WTC11 (cell line): ENCODE measurements at regions not wholly inside any gene's neighbourhood (a gene's known extent, or its start where the extent isn't known, plus 50 kb on each side); places are given as distances from the start of the nearest gene placed in this dataset.

Source experiments
- ATAC-seq: fragments of 200-7000 bp; cut with Tn5 transposase; 2 replicates; pipeline ENCODE4 v1.10.0; 2021; ENCODE audit warnings: mild to moderate bottlenecking, moderate library complexity
- CTCF ChIA-PET: fragments of 300-600 bp; sonication (Branson Sonifier 250); formaldehyde crosslinking; loops from one replicate; lab custom pipeline; 2021; ENCODE audit warnings: antibody characterized with exemption; lab: Charles Lee
- POLR2A ChIA-PET: fragments of 350-600 bp; sonication (Branson Sonifier 250); formaldehyde crosslinking; loops from one replicate; lab custom pipeline; 2021; ENCODE audit warnings: antibody characterized with exemption; lab: Charles Lee
- DNase-seq: peaks from one replicate; pipeline ENCODE4 v3.0.0; 2021; ENCODE audit warnings: low spot score
- H3K27ac Mint-ChIP-seq: 2 replicates; pipeline ENCODE4 v1.8.0; 2021; ENCODE audit warnings: mixed read lengths
- H3K27me3 Mint-ChIP-seq: 2 replicates; pipeline ENCODE4 v1.8.0; 2021; ENCODE audit warnings: low read depth, mild to moderate bottlenecking, moderate library complexity, mixed read lengths
- H3K36me3 Mint-ChIP-seq: 2 replicates; pipeline ENCODE4 v1.8.0; 2021; ENCODE audit warnings: mixed read lengths
- H3K4me1 Mint-ChIP-seq: 2 replicates; pipeline ENCODE4 v1.8.0; 2022; ENCODE audit warnings: mixed read lengths
- H3K4me3 Mint-ChIP-seq: 2 replicates; pipeline ENCODE4 v1.8.0; 2021; ENCODE audit warnings: mild to moderate bottlenecking, moderate library complexity, mixed read lengths
- H3K9me3 Mint-ChIP-seq: 2 replicates; pipeline ENCODE4 v1.8.0; 2021; ENCODE audit warnings: mixed read lengths
- E2F1 ChIP-seq: sonication (generic); formaldehyde crosslinking; IDR thresholded peaks from 2 replicates; pipeline ENCODE4 v1.8.0; 2022; ENCODE audit warnings: mild to moderate bottlenecking, missing genetic modification reagents
- ESRRA ChIP-seq: sonication (generic); formaldehyde crosslinking; IDR thresholded peaks from 2 replicates; pipeline ENCODE4 v1.8.1; 2022; ENCODE audit warnings: mild to moderate bottlenecking, missing genetic modification reagents, borderline replicate concordance
- FOXJ3 ChIP-seq: sonication (generic); formaldehyde crosslinking; IDR thresholded peaks from 2 replicates; pipeline ENCODE4 v1.9.0; 2021; ENCODE audit warnings: missing genetic modification reagents, mild to moderate bottlenecking, borderline replicate concordance
- FOXK1 ChIP-seq: sonication (generic); formaldehyde crosslinking; IDR thresholded peaks from 2 replicates; pipeline ENCODE4 v1.8.0; 2022; ENCODE audit warnings: mild to moderate bottlenecking, moderate library complexity, missing genetic modification reagents
- GABPB1 ChIP-seq: sonication (generic); formaldehyde crosslinking; IDR thresholded peaks from 2 replicates; pipeline ENCODE4 v1.8.1; 2023; ENCODE audit warnings: mild to moderate bottlenecking, missing genetic modification reagents
- HMGA2 ChIP-seq: fragments of 250-450 bp; sonication (Bioruptor Pico); IDR thresholded peaks from 2 replicates; pipeline ENCODE4 v1.4.0; 2021; ENCODE audit warnings: mild to moderate bottlenecking, moderate library complexity
- JUN ChIP-seq: sonication (generic); formaldehyde crosslinking; IDR thresholded peaks from 2 replicates; pipeline ENCODE4 v1.8.0; 2023; ENCODE audit warnings: mild to moderate bottlenecking, missing genetic modification reagents
- MYBL2 ChIP-seq: sonication (generic); formaldehyde crosslinking; IDR thresholded peaks from 2 replicates; pipeline ENCODE4 v1.8.1; 2023; ENCODE audit warnings: mild to moderate bottlenecking, moderate library complexity, missing genetic modification reagents
- NFATC4 ChIP-seq: fragments of 250-450 bp; sonication (Bioruptor Pico); IDR thresholded peaks from 2 replicates; pipeline ENCODE4 v1.9.0; 2021; ENCODE audit warnings: mild to moderate bottlenecking
- NFE2L1 ChIP-seq: sonication (generic); formaldehyde crosslinking; IDR thresholded peaks from 2 replicates; pipeline ENCODE4 v1.8.1; 2023; ENCODE audit warnings: missing genetic modification reagents
- PRDM15 ChIP-seq: sonication (generic); formaldehyde crosslinking; IDR thresholded peaks from 2 replicates; pipeline ENCODE4 v1.8.0; 2022; ENCODE audit warnings: missing genetic modification reagents
- ZNF121 ChIP-seq: sonication (generic); formaldehyde crosslinking; IDR thresholded peaks from 2 replicates; pipeline ENCODE4 v1.8.0; 2023; ENCODE audit warnings: missing genetic modification reagents
- ZNF423 ChIP-seq: fragments of 250-450 bp; sonication (Bioruptor Pico); IDR thresholded peaks from 2 replicates; pipeline ENCODE4 v2.1.2; 2022; ENCODE audit warnings: mild to moderate bottlenecking, moderate library complexity
- ZNF671 ChIP-seq: fragments of 250-450 bp; sonication (Bioruptor Pico); IDR thresholded peaks from 2 replicates; pipeline ENCODE4 v1.8.0; 2021; ENCODE audit warnings: mild to moderate bottlenecking
- ZSCAN18 ChIP-seq: fragments of 250-450 bp; sonication (Bioruptor Pico); IDR thresholded peaks from 2 replicates; pipeline ENCODE4 v2.1.2; 2022; ENCODE audit warnings: mild to moderate bottlenecking, moderate library complexity
- TF ChIP-seq, protein P1 (sequence below): sonication (generic); formaldehyde crosslinking; IDR thresholded peaks from 2 replicates; pipeline ENCODE4 v1.8.1; 2022; ENCODE audit warnings: mild to moderate bottlenecking, missing genetic modification reagents, moderate library complexity, borderline replicate concordance
- TF ChIP-seq, protein P2 (sequence below): sonication (generic); formaldehyde crosslinking; IDR thresholded peaks from 2 replicates; pipeline ENCODE4 v1.8.1; 2023; ENCODE audit warnings: mild to moderate bottlenecking, moderate library complexity, missing genetic modification reagents
- TF ChIP-seq, protein P3 (sequence below): sonication (generic); formaldehyde crosslinking; IDR thresholded peaks from 2 replicates; pipeline ENCODE4 v1.8.1; 2022; ENCODE audit warnings: missing genetic modification reagents, borderline replicate concordance
- TF ChIP-seq, protein P4 (sequence below): fragments of 250-450 bp; sonication (Bioruptor Pico); IDR thresholded peaks from 2 replicates; pipeline ENCODE4 v1.9.0; 2021; ENCODE audit warnings: mild to moderate bottlenecking
- TF ChIP-seq, protein P5 (sequence below): fragments of 250-450 bp; sonication (Bioruptor Pico); IDR thresholded peaks from 2 replicates; pipeline ENCODE4 v1.9.0; 2021; ENCODE audit warnings: moderate library complexity, mild to moderate bottlenecking, inconsistent platforms, borderline replicate concordance

DNA sequence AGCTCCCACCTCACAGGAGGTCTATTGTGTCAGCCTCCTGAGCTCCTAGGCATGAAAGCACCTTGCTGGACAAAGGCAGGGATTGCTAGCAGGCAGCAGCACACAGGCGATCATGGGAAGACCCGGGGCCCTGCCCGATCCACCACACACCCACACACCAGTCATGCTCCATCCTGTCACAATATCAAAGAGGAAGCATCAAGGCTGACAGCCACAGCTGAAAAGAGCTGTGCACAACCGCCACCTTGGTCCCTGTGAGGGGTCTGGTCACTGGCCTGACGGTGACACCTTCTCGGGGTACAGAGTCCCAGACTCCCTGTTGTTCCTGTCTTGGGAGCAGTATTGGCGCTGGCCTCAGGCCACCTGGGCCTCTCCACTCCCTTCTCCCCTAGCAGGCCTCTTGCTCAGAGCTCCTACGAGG, 89.7 kb upstream of the RET start:
- no peak for TF ChIP-seq MYBL2 (CRISPR knock-in tag)
- TF ChIP-seq ZNF423: no peak
- no peak for TF ChIP-seq E2F1 (CRISPR knock-in tag)
- no peak for TF ChIP-seq ZNF671
- no peak for TF ChIP-seq JUN (CRISPR knock-in tag)
- TF ChIP-seq, protein P1, sequence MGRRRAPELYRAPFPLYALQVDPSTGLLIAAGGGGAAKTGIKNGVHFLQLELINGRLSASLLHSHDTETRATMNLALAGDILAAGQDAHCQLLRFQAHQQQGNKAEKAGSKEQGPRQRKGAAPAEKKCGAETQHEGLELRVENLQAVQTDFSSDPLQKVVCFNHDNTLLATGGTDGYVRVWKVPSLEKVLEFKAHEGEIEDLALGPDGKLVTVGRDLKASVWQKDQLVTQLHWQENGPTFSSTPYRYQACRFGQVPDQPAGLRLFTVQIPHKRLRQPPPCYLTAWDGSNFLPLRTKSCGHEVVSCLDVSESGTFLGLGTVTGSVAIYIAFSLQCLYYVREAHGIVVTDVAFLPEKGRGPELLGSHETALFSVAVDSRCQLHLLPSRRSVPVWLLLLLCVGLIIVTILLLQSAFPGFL (CRISPR knock-in tag): no peak
- TF ChIP-seq ZNF121 (CRISPR knock-in tag): no peak
- TF ChIP-seq ZSCAN18 (CRISPR knock-in tag): no peak
- TF ChIP-seq ESRRA (CRISPR knock-in tag): no peak
- TF ChIP-seq HMGA2: no peak
- no peak for TF ChIP-seq NFATC4 (CRISPR knock-in tag)
- CTCF ChIA-PET: no interaction called here
- H3K9me3 Mint-ChIP-seq: peaks cover 9% of the 10 kb centered on the region; the same call in 1 of the 2 replicates
- ATAC-seq: no peak
- H3K4me1 Mint-ChIP-seq: no peaks in the 10 kb centered on the region
- H3K36me3 Mint-ChIP-seq: no peaks in the 10 kb centered on the region
- H3K27me3 Mint-ChIP-seq: no peaks in the 10 kb centered on the region
- POLR2A ChIA-PET: no interaction called here
- H3K27ac Mint-ChIP-seq: no peak overlapping the region
- no peak overlapping the region for H3K4me3 Mint-ChIP-seq
- DNase-seq: peak; percentile 7

DNA sequence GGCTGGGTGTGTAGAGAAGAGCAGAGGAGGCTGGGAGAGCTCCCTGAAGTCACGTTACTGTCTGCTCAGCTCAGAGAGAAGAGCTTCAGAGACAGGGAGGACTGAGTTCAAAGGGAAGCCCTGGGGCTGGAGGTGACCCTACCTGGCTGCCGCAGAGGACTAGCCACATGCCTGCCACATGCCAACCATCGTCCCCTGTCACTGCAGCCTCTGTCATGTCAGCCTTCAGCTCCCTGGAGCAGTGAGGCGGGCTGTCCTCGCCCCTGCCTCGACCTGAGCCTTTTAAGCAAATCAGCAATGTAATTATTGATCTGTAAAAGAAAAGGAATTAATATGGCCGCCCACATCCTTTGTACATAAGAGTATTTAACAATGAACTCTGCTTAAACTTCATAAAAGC, 89.3 kb upstream of the RET start:
- H3K4me3 Mint-ChIP-seq: no peak overlapping the region
- DNase-seq: no peak
- H3K9me3 Mint-ChIP-seq: peaks cover 9% of the 10 kb centered on the region; the same call in 1 of the 2 replicates
- H3K27ac Mint-ChIP-seq: no peak overlapping the region
- H3K27me3 Mint-ChIP-seq: no peaks in the 10 kb centered on the region
- TF ChIP-seq PRDM15 (CRISPR knock-in tag) (no peak), FOXK1 (CRISPR knock-in tag) (no peak), ZNF423 (no peak), GABPB1 (no peak), NFE2L1 (CRISPR knock-in tag) (no peak), FOXJ3 (no peak)
- TF ChIP-seq, protein P2, sequence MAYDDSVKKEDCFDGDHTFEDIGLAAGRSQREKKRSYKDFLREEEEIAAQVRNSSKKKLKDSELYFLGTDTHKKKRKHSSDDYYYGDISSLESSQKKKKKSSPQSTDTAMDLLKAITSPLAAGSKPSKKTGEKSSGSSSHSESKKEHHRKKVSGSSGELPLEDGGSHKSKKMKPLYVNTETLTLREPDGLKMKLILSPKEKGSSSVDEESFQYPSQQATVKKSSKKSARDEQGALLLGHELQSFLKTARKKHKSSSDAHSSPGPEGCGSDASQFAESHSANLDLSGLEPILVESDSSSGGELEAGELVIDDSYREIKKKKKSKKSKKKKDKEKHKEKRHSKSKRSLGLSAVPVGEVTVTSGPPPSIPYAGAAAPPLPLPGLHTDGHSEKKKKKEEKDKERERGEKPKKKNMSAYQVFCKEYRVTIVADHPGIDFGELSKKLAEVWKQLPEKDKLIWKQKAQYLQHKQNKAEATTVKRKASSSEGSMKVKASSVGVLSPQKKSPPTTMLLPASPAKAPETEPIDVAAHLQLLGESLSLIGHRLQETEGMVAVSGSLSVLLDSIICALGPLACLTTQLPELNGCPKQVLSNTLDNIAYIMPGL (CRISPR knock-in tag): no peak
- TF ChIP-seq, protein P3, sequence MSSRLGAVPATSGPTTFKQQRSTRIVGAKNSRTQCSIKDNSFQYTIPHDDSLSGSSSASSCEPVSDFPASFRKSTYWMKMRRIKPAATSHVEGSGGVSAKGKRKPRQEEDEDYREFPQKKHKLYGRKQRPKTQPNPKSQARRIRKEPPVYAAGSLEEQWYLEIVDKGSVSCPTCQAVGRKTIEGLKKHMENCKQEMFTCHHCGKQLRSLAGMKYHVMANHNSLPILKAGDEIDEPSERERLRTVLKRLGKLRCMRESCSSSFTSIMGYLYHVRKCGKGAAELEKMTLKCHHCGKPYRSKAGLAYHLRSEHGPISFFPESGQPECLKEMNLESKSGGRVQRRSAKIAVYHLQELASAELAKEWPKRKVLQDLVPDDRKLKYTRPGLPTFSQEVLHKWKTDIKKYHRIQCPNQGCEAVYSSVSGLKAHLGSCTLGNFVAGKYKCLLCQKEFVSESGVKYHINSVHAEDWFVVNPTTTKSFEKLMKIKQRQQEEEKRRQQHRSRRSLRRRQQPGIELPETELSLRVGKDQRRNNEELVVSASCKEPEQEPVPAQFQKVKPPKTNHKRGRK (CRISPR knock-in tag): no peak
- TF ChIP-seq, protein P4, sequence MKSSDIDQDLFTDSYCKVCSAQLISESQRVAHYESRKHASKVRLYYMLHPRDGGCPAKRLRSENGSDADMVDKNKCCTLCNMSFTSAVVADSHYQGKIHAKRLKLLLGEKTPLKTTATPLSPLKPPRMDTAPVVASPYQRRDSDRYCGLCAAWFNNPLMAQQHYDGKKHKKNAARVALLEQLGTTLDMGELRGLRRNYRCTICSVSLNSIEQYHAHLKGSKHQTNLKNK: no peak
- TF ChIP-seq, protein P5, sequence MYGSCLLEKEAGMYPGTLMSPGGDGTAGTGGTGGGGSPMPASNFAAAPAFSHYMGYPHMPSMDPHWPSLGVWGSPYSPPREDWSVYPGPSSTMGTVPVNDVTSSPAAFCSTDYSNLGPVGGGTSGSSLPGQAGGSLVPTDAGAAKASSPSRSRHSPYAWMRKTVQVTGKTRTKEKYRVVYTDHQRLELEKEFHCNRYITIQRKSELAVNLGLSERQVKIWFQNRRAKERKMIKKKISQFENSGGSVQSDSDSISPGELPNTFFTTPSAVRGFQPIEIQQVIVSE (CRISPR knock-in tag): no peak
- POLR2A ChIA-PET: no interaction called here
- no peak for ATAC-seq
- no peaks in the 10 kb centered on the region for H3K4me1 Mint-ChIP-seq
- CTCF ChIA-PET: no interaction called here
- no peaks in the 10 kb centered on the region for H3K36me3 Mint-ChIP-seq
